MM.1S (cell line): ENCODE measurements at regions not wholly inside any gene's neighbourhood (a gene's known extent, or its start where the extent isn't known, plus 50 kb on each side); places are given as distances from the start of the nearest gene placed in this dataset.

Experiments
- DNase-seq: peaks from one replicate; pipeline ENCODE4 v3.0.0-alpha.2; 2015
- H2AFZ ChIP-seq: fragments of 300-600 bp; sonication (generic); 2 replicates; pipeline ENCODE4 v1.6.0; 2016; ENCODE audit warnings: antibody characterized with exemption, low read length
- H3F3A ChIP-seq: fragments of 300-600 bp; sonication (generic); 2 replicates; pipeline ENCODE4 v1.6.1; 2016; ENCODE audit warnings: mild to moderate bottlenecking, antibody characterized with exemption, low read length, moderate library complexity, mixed read lengths; ENCODE audit not compliant: insufficient read depth
- H3K27ac ChIP-seq: fragments of 300-600 bp; sonication (generic); 2 replicates; pipeline ENCODE4 v1.5.1; 2016; ENCODE audit warnings: mild to moderate bottlenecking, low read length
- H3K27me3 ChIP-seq: fragments of 300-600 bp; sonication (generic); replicated peaks from 2 replicates; pipeline ENCODE4 v1.6.0; 2016; ENCODE audit warnings: low read length; ENCODE audit not compliant: insufficient read depth
- H3K36me3 ChIP-seq: fragments of 300-600 bp; sonication (generic); replicated peaks from 2 replicates; pipeline ENCODE4 v1.6.1; 2016; ENCODE audit warnings: mild to moderate bottlenecking, low read length, mixed read lengths; ENCODE audit not compliant: insufficient read depth
- H3K4me1 ChIP-seq: fragments of 300-600 bp; sonication (generic); 2 replicates; pipeline ENCODE4 v1.6.1; 2016; ENCODE audit warnings: low read length, mixed read lengths
- H3K4me2 ChIP-seq: fragments of 300-600 bp; sonication (generic); 2 replicates; pipeline ENCODE4 v1.6.0; 2016; ENCODE audit warnings: low read depth, low read length
- H3K4me3 ChIP-seq: fragments of 300-600 bp; sonication (generic); 2 replicates; pipeline ENCODE4 v1.5.1; 2016; ENCODE audit warnings: low read length, mixed read lengths
- H3K79me2 ChIP-seq: fragments of 300-600 bp; sonication (generic); 2 replicates; pipeline ENCODE4 v1.6.1; 2016; ENCODE audit warnings: mixed run types, low read length, mixed read lengths
- H3K9ac ChIP-seq: fragments of 300-600 bp; sonication (generic); 2 replicates; pipeline ENCODE4 v1.6.1; 2016; ENCODE audit warnings: low read length, mixed read lengths
- H3K9me2 ChIP-seq: fragments of 300-600 bp; sonication (generic); replicated peaks from 2 replicates; pipeline ENCODE4 v1.6.1; 2016; ENCODE audit warnings: mild to moderate bottlenecking, low read length, mixed read lengths; ENCODE audit not compliant: insufficient read depth
- H3K9me3 ChIP-seq: fragments of 300-600 bp; sonication (generic); replicated peaks from 2 replicates; pipeline ENCODE4 v1.6.1; 2016; ENCODE audit warnings: mild to moderate bottlenecking, low read length, mixed read lengths; ENCODE audit not compliant: insufficient read depth
- H4K20me1 ChIP-seq: fragments of 300-600 bp; sonication (generic); 2 replicates; pipeline ENCODE4 v1.6.1; 2016; ENCODE audit warnings: mild to moderate bottlenecking, low read length, moderate library complexity, mixed read lengths; ENCODE audit not compliant: insufficient read depth
- EZH2 ChIP-seq: fragments of 300-600 bp; sonication (generic); optimal IDR thresholded peaks from 2 replicates; pipeline ENCODE3; 2017; ENCODE audit warnings: low read depth, mild to moderate bottlenecking, antibody characterized with exemption, low read length, mixed read lengths
- EZH2phosphoT487 ChIP-seq: fragments of 300-600 bp; sonication (generic); IDR thresholded peaks from 2 replicates; pipeline ENCODE4 v1.6.1; 2018; ENCODE audit warnings: antibody characterized with exemption, low read length
- TF ChIP-seq, protein P1 (sequence below): fragments of 300-600 bp; sonication (generic); IDR thresholded peaks from 2 replicates; pipeline ENCODE4 v1.5.1; 2016; ENCODE audit warnings: antibody characterized with exemption, low read length, mixed read lengths

DNA sequence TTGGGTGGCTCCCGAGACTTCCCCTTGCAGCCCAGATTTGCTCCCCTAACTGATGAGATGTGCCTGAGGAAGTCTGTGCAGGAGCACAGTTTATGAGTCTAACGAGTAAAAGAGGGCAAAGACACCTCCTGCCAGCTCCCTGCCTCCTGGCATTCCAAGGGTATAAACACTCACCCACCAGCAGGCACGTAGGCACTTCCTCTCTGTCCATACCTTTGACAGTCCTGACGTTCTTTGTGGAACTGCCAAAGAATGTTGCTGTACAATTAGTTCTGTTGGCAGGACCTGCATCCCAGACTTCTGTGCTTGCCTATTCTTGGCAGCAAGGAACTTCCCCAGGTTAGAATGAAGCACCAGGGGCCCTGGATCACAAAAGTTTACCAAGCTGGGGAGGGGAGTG lies 889.3 kb downstream of the BCL11B start:
- no peaks in the 10 kb centered on the region for H3K36me3 ChIP-seq
- no peaks in the 10 kb centered on the region for H3K9me3 ChIP-seq
- H4K20me1 ChIP-seq, result no peaks in the 10 kb centered on the region
- H3K9ac ChIP-seq, result no peak overlapping the region
- no peaks in the 10 kb centered on the region for H3K79me2 ChIP-seq
- DNase-seq, result no peak
- TF ChIP-seq EZH2 (no peak), EZH2phosphoT487 (no peak)
- TF ChIP-seq, protein P1, sequence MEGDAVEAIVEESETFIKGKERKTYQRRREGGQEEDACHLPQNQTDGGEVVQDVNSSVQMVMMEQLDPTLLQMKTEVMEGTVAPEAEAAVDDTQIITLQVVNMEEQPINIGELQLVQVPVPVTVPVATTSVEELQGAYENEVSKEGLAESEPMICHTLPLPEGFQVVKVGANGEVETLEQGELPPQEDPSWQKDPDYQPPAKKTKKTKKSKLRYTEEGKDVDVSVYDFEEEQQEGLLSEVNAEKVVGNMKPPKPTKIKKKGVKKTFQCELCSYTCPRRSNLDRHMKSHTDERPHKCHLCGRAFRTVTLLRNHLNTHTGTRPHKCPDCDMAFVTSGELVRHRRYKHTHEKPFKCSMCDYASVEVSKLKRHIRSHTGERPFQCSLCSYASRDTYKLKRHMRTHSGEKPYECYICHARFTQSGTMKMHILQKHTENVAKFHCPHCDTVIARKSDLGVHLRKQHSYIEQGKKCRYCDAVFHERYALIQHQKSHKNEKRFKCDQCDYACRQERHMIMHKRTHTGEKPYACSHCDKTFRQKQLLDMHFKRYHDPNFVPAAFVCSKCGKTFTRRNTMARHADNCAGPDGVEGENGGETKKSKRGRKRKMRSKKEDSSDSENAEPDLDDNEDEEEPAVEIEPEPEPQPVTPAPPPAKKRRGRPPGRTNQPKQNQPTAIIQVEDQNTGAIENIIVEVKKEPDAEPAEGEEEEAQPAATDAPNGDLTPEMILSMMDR, result no peak
- no peak overlapping the region for H3K4me3 ChIP-seq
- H3F3A ChIP-seq, result no peaks in the 10 kb centered on the region
- H3K9me2 ChIP-seq, result no peaks in the 10 kb centered on the region
- H3K4me1 ChIP-seq, result no peaks in the 10 kb centered on the region
- no peak overlapping the region for H3K4me2 ChIP-seq
- no peak overlapping the region for H2AFZ ChIP-seq
- no peaks in the 10 kb centered on the region for H3K27me3 ChIP-seq
- no peak overlapping the region for H3K27ac ChIP-seq

DNA sequence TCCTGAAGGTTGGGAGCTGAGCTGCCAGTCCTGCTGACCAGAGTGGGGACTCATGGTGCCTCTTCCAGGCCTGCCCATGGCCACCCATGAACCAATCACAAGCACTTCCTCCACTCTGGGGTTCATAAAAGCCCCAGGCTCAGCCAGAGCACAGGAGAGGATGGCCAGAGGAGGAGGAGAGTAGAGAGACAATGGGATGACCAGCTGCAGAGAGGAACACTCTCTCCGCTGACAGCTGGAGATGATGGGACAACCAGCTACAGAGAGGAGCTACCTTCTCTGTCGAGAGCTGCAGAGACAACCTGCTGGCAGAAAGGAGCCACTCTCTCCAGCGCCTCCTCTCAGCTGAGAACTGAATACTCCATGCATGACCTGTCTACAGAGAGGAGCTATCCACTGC lies 886.1 kb downstream of the BCL11B start:
- Histone ChIP-seq H2AFZ (no peak overlapping the region), H3K4me2 (no peak overlapping the region), H3K79me2 (no peaks in the 10 kb centered on the region), H3F3A (no peaks in the 10 kb centered on the region), H3K9me3 (no peaks in the 10 kb centered on the region), H3K9me2 (no peaks in the 10 kb centered on the region), H3K27me3 (no peaks in the 10 kb centered on the region), H4K20me1 (no peaks in the 10 kb centered on the region), H3K4me3 (no peak overlapping the region), H3K36me3 (no peaks in the 10 kb centered on the region), H3K4me1 (no peaks in the 10 kb centered on the region), H3K9ac (no peak overlapping the region), H3K27ac (no peak overlapping the region)
- no peak for DNase-seq
- TF ChIP-seq, protein P1, result no peak
- TF ChIP-seq EZH2 (no peak), EZH2phosphoT487 (no peak)

DNA sequence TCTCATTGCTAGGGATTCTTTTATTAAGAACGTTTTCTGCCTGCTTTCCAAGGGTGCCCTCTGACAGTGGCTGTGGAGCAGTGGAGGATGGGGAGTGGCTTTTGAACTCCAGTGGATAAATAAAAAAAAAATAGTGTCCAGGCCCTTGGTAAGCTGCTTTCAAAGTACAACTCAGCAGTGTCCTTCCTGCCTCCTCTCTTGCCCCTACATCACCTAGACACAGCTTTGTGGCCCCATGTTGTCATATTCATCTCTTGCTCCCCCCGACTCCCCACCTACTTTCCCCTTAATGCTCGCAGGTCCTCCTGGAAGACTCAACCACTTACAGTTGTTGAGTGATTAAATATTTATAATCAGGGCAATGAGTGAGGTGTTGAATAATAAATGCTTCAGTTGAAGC lies 880.9 kb downstream of the BCL11B start:
- TF ChIP-seq, protein P1, result no peak
- no peak for TF ChIP-seq EZH2
- TF ChIP-seq EZH2phosphoT487, result no peak
- no peak overlapping the region for H3K4me2 ChIP-seq
- H3F3A ChIP-seq, result no peaks in the 10 kb centered on the region
- H3K27ac ChIP-seq, result no peak overlapping the region
- H3K9me3 ChIP-seq, result no peaks in the 10 kb centered on the region
- no peak overlapping the region for H3K4me3 ChIP-seq
- H4K20me1 ChIP-seq, result no peaks in the 10 kb centered on the region
- no peaks in the 10 kb centered on the region for H3K4me1 ChIP-seq
- H3K36me3 ChIP-seq, result no peaks in the 10 kb centered on the region
- H3K9ac ChIP-seq, result no peak overlapping the region
- H3K9me2 ChIP-seq, result no peaks in the 10 kb centered on the region
- no peaks in the 10 kb centered on the region for H3K27me3 ChIP-seq
- no peak overlapping the region for H2AFZ ChIP-seq
- DNase-seq, result no peak
- no peaks in the 10 kb centered on the region for H3K79me2 ChIP-seq
